Right cardiac atrium (tissue), 5 donors: ENCODE measurements at regions not wholly inside any gene's neighbourhood (a gene's known extent, or its start where the extent isn't known, plus 50 kb on each side); places are given as distances from the start of the nearest gene placed in this dataset.
"Not testable (repeated sequence)": the region's sequence is repeated elsewhere in the genome, so short reads cannot be mapped to it uniquely, and the experiment has no call there.

Source experiments
- ATAC-seq, 2 donors: fragments of 200-7000 bp; cut with Tn5 transposase; one replicate each; pipeline versions ENCODE4 v1.8.0 to v1.9.1; 2020; ENCODE audit warnings: moderate library complexity in 2 of 2, mild to moderate bottlenecking in 1 of 2
- DNase-seq, 3 donors: peaks; one replicate each; pipeline ENCODE4 v3.0.0-alpha.2; 2020
- H3K27ac ChIP-seq: one replicate; pipeline ENCODE4 v1.5.1; 2013; ENCODE audit warnings: mild to moderate bottlenecking, low read length, control low read depth, moderate library complexity
- H3K27me3 ChIP-seq: one replicate; pipeline ENCODE4 v1.6.1; 2013; ENCODE audit not compliant: control insufficient read depth, insufficient read depth
- H3K4me1 ChIP-seq: one replicate; pipeline ENCODE4 v1.6.1; 2013; ENCODE audit warnings: low read length; ENCODE audit not compliant: control insufficient read depth, insufficient read depth
- H3K4me3 ChIP-seq: one replicate; pipeline ENCODE4 v1.5.1; 2013; ENCODE audit warnings: low read length, control low read depth
- H3K9me3 ChIP-seq: one replicate; pipeline ENCODE4 v1.6.1; 2013; ENCODE audit warnings: low read length; ENCODE audit not compliant: control insufficient read depth
- WGBS: extraction: QIAGEN DNeasy Blood & Tissue Kit; methylation state at CpG from one replicate; pipeline ENCODE4 v1.1.7; 2013; 5-methylcytosine and 5-hydroxymethylcytosine counted together
- intact Hi-C, 4 donors: fragments of 100-400 bp; cut with DNase I; formaldehyde crosslinking; loops; one replicate each; pipeline versions ENCODE4 v1.11.0 to v1.14.0; 2022 to 2023
- donor health status: healthy with polysubstance abuse.
- donor health status: DM: no; HTN: yes; CAD: no.
- donor health status: DM: no; HTN: no; CAD: no.
- donor health status: DM: no; HTN: yes; CAD: no; lungs with severe emphysema.
- donor health status: DM: yes; HTN: yes; CAD: no.

DNA sequence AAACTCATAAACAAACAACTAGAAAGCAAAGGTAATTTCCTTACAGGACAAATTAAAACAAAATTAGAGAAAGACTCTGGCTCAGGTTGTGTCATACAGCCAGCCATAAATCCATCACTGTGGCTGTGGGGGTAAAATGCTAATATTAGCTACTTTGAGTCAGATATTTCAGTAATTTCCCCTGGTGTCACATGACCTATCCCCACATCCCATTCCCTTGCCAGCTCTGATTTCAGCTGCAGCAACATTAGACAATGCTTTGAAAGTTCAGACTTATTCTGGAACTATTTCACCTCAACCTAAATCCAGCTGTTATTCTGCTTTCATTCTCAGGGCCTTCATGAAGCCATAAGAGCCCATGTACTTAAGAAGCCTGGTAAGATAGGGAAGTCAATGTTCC is 55.3 kb downstream of the RPL10L start:
- Histone ChIP-seq H3K27me3 (no peaks in the 10 kb centered on the region), H3K4me1 (no peaks in the 10 kb centered on the region), H3K27ac (no peak overlapping the region), H3K9me3 (no peaks in the 10 kb centered on the region), H3K4me3 (no peak overlapping the region)
- intact Hi-C loops: no loop called here
- DNase-seq: no peak
- ATAC-seq: no peak

DNA sequence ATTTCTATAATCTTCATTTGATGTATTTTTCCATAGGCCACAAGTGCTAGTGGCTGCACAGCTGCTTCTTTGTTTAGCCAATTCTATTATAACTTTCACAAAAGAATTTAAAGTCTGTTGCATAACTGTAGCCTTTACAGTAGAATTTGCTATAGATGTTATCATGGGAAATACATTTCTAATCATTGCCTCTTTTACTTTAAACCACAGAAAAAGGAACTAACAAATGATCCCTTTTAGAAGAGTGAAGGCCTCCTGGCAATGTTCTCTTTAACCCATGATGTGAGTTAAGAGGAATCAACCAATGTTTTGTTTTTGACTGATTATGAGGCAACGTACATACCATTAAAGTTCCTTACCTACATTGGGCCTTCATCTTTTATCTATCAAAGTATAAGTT is 68.8 kb downstream of the RPL10L start:
- ATAC-seq (no peak), DNase-seq (no peak)
- Histone ChIP-seq H3K27ac (no peak overlapping the region), H3K4me3 (no peak overlapping the region), H3K9me3 (no peaks in the 10 kb centered on the region), H3K27me3 (no peaks in the 10 kb centered on the region), H3K4me1 (no peaks in the 10 kb centered on the region)
- intact Hi-C loops: no loop called here
- 65% methylated on average over 1 of the region's 1 CpG for WGBS

DNA sequence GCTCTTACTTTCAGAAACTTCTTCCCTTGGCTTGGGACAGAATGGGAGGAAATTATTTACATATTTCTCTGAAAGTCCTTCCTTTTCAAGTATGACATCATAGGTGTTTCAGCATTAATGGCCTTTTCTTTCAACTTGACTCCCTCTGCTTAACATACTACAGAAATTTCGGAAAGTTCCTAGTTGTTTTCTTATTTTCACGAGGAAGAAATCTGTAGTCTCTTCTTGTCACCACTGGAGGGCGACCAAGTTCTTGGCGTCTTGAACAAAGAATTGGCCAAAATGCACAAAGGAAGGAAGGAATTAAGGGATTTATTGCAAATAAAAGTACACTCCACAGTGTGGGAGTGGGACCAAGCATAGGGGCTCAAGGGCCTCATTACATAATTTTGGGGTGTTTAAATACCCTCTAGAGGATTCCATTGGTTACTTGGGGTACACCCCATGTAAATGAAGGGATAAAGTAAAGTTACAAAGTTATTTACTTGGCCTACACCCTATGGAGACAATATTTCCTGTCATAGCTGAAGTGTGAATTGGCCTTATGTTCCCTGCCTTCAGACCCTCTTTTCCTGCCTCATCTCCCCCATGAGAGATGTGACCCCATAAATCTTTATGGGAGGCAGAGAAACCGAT is 70.4 kb downstream of the RPL10L start:
- ATAC-seq (no peak), DNase-seq (no peak)
- no peaks in the 10 kb centered on the region for H3K4me1 ChIP-seq
- H3K9me3 ChIP-seq: no peaks in the 10 kb centered on the region
- H3K27me3 ChIP-seq: no peaks in the 10 kb centered on the region
- H3K4me3 ChIP-seq: no peak overlapping the region
- 27% methylated on average over 5 of the region's 5 CpGs for WGBS
- intact Hi-C loops: no loop called here
- no peak overlapping the region for H3K27ac ChIP-seq

DNA sequence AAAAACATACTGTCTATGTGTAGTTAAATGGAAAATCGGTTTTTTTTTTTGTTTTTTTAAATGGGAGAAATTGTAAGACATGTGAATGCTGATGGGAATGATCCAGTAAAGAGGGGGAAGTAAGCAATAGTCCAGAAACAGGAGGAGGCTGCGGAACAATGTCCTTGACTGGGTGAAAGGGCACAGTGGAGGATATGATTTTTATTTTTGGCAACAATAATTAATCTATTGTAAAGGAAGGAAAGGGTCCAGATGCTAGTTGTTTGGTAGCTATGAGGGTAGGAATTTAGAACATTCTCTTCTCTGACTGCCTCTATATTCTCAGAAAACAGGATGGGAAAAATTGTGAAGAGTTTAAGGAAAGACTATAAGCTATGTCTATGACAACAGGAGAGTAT is 76.6 kb downstream of the RPL10L start:
- H3K4me3 ChIP-seq: no peak overlapping the region
- H3K27ac ChIP-seq: no peak overlapping the region
- 43% methylated on average over 2 of the region's 2 CpGs for WGBS
- no peaks in the 10 kb centered on the region for H3K27me3 ChIP-seq
- ATAC-seq (no peak), DNase-seq (no peak)
- no peaks in the 10 kb centered on the region for H3K4me1 ChIP-seq
- intact Hi-C loops: no loop called here
- no peaks in the 10 kb centered on the region for H3K9me3 ChIP-seq

DNA sequence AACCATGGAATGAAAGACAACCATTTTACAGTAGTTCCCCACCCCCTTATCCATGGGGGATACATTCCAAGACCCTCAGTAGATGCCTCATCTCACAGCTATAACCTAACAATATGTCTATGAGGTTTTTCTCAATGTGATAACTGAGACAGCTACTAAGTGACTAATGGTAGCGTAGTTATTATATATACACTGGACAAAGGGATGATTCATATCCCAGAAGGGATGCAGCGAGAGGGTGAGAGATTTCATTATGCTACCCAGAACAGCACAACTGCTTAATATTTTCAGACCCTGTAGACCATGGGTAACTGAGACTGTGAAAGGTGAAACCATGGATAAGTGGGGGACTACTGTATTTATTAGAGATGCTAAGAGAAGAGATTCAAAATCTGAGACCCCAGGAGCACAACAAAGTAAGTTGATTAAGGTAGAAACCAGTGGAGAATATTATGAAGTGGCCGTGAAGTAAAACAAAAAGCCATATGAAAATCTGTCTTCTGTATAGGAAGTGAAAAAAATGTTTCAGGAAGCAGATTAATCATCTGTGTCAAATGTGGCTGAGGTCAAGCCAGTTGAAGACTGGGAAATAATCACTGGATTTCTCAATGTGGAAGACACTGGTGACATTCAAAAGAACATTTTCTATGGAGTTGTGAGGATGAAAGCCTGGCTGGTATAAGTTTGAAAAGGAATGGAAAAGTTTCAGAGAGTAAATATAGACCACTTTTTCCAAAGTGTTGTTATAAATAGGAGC is 77.2 kb downstream of the RPL10L start:
- intact Hi-C loops: no loop called here
- Histone ChIP-seq H3K4me3 (no peak overlapping the region), H3K27me3 (no peaks in the 10 kb centered on the region), H3K27ac (no peak overlapping the region), H3K4me1 (no peaks in the 10 kb centered on the region), H3K9me3 (no peaks in the 10 kb centered on the region)
- ATAC-seq: no peak
- WGBS: 68% methylated on average over 3 of the region's 3 CpGs
- no peak for DNase-seq

DNA sequence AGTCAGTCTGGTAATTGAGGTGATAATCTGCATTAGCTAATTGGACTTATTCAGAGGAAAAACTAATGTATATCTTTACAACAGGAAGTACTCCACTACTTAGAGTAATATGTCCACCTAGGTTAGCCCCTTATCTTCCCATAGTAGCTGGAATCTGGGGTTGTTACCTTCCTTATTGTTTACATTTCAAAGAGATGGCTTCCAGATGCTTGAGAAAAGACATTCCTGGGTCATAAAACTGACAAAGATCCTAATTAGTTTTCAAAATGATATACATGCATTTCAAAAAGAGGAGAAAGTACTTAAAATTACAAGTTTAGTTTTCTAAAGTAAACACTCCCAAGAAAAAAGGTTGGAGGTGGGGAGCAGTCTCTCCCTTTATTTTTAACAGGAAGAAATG is 78.1 kb downstream of the RPL10L start:
- no peaks in the 10 kb centered on the region for H3K27me3 ChIP-seq
- H3K4me3 ChIP-seq: no peak overlapping the region
- ATAC-seq: no peak
- DNase-seq: no peak
- H3K27ac ChIP-seq: no peak overlapping the region
- no peaks in the 10 kb centered on the region for H3K4me1 ChIP-seq
- H3K9me3 ChIP-seq: no peaks in the 10 kb centered on the region
- intact Hi-C loops: no loop called here

DNA sequence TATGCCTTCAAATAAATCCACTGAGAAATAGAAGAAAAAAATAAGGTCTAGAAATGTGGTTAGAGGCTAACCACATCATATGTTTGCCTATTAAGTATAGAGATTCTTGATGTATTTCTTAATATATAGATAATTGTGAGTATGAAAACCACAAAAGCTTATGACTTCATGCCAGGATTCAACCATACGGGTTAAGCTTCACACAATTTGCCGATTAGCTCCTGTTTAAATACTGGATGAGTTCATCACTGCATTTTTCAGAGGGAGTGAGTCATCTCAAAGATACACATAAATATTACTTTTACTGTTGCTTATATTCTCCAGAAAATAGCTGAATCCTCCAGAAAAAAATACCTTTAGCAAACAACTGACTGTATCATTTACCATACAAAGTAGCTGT is 79.6 kb downstream of the RPL10L start:
- no peak overlapping the region for H3K4me3 ChIP-seq
- DNase-seq (no peak), ATAC-seq (no peak)
- H3K27me3 ChIP-seq: no peaks in the 10 kb centered on the region
- intact Hi-C loops: no loop called here
- WGBS: 70% methylated on average over 2 of the region's 2 CpGs
- no peak overlapping the region for H3K27ac ChIP-seq
- no peaks in the 10 kb centered on the region for H3K9me3 ChIP-seq
- no peaks in the 10 kb centered on the region for H3K4me1 ChIP-seq

DNA sequence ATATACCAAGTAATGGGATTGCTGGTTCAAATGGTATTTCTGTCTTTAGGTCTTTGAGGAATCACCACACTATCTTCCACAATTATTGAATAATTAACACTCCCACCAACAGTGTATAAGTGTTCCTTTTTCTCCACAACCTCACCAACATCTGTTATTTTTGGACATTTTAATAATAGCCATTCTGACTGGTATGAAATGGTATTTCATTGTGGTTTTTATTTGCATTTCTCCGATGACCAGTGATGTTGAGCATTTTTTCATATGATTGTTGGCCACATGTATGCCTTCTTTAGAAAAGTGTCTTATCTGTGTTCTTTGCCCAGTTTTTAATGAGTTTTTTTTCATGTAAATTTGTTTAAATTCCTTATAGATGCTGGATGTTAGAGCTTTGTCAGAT is 83.4 kb downstream of the RPL10L start:
- H3K4me3 ChIP-seq, intact Hi-C loops, DNase-seq, H3K27me3 ChIP-seq, H3K9me3 ChIP-seq, ATAC-seq, H3K4me1 ChIP-seq, H3K27ac ChIP-seq: not testable (repeated sequence)
- WGBS: 82% methylated on average over 1 of the region's 1 CpG

DNA sequence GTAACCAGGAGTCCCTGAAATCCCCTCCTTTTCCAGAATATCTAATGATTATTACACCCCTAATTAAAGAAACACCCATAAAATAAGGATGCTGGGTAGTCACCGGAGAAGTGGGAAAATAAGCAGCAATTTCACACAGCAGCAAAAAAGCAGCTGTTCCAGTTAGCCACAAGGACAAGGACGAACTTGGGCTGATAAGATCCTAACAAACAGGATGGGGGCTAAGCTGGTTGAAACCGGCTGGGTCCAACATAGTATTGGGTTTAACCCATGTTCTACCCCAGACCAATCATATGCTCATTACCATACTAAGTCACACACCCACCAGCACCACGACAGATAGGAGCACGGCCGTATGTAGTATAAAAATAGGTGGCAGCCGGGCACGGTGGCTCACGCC is 100.7 kb downstream of the RPL10L start:
- ATAC-seq: no peak
- H3K27ac ChIP-seq: no peak overlapping the region
- DNase-seq: peak in 1 of 3 donors; percentile 13
- no peaks in the 10 kb centered on the region for H3K27me3 ChIP-seq
- intact Hi-C loops: no loop called here
- no peaks in the 10 kb centered on the region for H3K4me1 ChIP-seq
- H3K4me3 ChIP-seq: no peak overlapping the region
- 85% methylated on average over 9 of the region's 9 CpGs for WGBS
- no peaks in the 10 kb centered on the region for H3K9me3 ChIP-seq

DNA sequence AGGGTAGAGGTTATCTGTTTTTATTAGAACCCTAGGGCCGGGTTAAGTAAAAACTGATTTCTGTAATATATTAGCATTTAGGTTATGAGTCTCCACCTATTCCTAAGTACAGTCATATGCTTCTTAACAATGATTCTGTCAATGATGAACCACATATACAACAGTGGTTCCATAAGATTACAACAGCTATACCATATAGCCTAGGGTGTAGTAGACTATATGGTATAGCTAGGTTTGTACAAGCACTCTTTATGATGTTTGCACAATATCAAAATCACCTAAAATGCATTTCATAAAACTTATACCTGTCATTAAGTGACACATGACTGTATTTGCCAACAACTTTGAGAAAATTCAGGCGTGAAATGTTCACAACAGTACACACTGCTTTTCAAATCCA is 110.6 kb downstream of the RPL10L start:
- H3K4me3 ChIP-seq: no peak overlapping the region
- intact Hi-C loops: no loop called here
- H3K27me3 ChIP-seq: no peaks in the 10 kb centered on the region
- DNase-seq: no peak
- no peaks in the 10 kb centered on the region for H3K9me3 ChIP-seq
- no peak for ATAC-seq
- 75% methylated on average over 2 of the region's 2 CpGs for WGBS
- H3K4me1 ChIP-seq: no peaks in the 10 kb centered on the region
- H3K27ac ChIP-seq: no peak overlapping the region

DNA sequence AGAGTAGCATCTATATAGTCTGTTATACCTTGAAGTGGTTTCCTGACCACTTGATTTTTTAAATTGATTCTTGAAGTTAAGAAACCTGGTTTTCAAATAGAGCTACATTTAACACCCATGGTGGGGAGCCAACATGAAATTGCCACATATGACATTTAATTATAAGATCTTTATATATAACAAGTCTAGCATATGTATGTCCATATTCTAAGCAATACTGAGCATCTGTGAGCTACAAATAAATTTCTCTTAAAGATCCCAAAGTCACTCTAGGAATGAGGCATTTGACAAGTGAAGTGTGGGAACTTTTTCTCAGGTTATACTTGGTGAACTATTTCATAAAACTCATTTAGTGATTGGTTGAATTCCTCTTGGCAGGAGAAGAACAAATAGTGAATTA is 132.5 kb downstream of the RPL10L start:
- H3K27ac ChIP-seq: no peak overlapping the region
- H3K9me3 ChIP-seq: no peaks in the 10 kb centered on the region
- intact Hi-C loops: no loop called here
- no peaks in the 10 kb centered on the region for H3K4me1 ChIP-seq
- no peaks in the 10 kb centered on the region for H3K27me3 ChIP-seq
- no peak for DNase-seq
- H3K4me3 ChIP-seq: no peak overlapping the region
- no peak for ATAC-seq

DNA sequence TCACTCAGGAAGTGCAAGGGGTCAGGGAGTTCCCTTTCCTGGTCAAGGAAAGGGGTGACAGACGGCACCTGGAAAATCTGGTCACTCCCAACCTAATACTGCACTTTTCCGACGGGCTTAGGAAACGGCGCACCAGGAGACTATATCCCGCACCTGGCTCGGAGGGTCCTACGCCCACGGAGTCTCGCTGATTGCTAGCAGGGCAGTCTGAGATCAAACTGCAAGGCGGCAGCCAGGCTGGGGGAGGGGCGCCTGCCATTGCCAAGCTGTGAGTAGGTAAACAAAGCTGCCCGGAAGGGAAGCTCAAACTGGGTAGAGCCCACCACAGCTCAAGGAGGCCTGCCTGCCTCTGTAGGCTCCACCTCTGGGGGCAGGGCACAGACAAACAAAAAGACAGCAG is 142.8 kb downstream of the RPL10L start:
- H3K9me3 ChIP-seq, ATAC-seq, H3K27me3 ChIP-seq, H3K4me3 ChIP-seq, H3K27ac ChIP-seq, H3K4me1 ChIP-seq, intact Hi-C loops: not testable (repeated sequence)
- peak in 1 of 3 donors; percentile 18 for DNase-seq
- WGBS: 94% methylated on average over 13 of the region's 13 CpGs
